ENCODE measurements at regions not wholly inside any gene's neighbourhood (a gene's known extent, or its start where the extent isn't known, plus 50 kb on each side); places are given as distances from the start of the nearest gene placed in this dataset.
A peak's percentile ranks its signal among the peaks of the same experiment; 100 is the strongest.
"Not testable (repeated sequence)": the region's sequence is repeated elsewhere in the genome, so short reads cannot be mapped to it uniquely, and the experiment has no call there.

DNA sequence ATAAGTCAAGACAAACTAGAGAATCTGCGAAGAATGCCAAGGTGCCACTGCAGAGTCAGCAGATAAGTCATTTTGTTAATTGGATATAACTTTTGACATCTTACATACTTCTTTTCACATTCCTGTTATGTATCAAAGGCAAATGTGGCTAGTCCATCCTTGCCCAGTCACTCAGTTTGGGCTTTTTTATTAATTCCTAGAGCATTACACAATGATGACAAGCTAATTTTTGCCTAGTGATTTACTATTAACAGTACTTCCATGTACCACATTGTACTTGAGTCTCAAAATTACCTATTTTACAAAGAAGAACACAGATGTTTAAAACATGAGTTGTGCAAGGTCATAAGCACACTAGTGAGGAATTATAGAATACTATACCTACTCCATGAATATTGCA, 680.8 kb downstream of the DNAH5 start:
- DNase-seq (no peak), ATAC-seq (no peak)
- intact Hi-C loops (cut with DNase I), result no loop called here

DNA sequence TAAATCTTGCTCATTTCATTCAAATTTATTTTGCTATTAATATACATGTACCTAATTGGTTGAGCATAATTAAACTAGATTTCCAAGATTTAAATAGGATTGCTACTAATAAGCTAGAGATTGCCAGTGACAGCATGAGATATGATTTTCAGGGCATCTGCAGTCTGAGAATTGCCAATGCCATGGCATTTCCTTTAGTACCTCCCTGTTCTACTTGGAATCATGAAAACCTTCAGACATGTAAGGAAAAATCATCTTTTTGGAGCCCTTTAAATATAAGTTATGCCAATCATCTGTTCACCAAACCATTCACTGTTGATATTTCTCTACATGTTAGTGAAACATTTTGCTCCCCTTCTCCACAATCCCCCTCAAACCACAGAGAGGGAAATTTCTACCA, 691.4 kb downstream of the DNAH5 start:
- intact Hi-C loops (cut with DNase I), result no loop called here
- no peak for DNase-seq
- no peak for ATAC-seq

DNA sequence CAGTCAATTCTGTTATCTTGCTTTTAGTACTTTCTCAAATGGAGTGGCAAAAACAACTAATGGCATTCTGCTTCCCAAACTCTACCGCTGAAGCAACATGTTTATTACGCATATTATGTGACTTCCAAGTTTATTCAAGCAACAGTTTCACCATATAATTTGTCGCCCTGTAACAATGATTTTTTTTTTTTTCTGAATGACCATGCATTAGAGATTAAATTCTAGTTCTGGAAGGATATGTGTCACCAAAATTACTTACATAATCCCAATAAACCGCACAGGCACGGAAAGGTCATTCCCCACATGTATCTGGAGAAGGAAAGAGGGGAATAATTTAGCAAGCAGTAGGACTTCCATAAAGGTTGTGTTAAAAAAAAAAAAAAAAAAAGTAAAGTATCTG, 691.8 kb downstream of the DNAH5 start:
- intact Hi-C loops (cut with DNase I), result no loop called here
- DNase-seq (no peak), ATAC-seq (no peak)

DNA sequence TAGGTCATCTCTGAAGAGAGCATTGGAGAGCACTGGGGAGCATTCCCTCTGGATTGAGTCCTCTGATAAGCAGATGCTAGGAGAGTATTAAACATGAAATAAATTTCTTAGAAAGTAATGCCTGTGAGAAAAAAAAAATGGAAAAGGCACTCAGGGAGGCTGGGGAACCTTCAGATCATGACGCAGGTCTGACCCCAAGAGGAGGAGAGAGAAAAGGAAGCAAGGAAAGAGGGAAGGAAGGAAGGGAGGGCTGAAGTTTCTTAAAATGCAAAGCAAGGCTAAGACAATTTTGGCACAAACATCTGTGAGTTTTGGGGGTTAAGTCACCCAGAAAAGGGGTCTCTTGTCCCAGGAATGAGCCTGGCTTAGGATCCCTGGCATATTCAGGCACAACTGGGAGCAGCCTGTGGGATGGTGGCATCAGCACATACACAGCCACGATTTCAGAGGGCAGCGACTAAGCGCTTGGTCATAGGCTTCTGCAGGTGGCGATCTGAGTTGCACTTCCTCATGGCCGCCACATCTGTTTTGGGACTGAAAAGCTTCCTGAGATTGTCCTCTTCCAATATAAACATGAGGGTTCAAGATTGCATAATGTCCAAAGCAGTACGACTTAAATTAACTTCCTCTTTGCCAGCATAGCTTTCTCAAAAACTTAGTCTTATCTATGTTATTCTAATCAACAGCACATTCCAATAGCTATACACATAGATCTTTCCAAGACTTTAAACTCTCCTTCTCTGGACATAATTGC, 692.7 kb downstream of the DNAH5 start:
- peak; percentile 23 to 72 for ATAC-seq
- peak; percentile 25 for DNase-seq
- intact Hi-C loops (cut with DNase I), result no loop called here

DNA sequence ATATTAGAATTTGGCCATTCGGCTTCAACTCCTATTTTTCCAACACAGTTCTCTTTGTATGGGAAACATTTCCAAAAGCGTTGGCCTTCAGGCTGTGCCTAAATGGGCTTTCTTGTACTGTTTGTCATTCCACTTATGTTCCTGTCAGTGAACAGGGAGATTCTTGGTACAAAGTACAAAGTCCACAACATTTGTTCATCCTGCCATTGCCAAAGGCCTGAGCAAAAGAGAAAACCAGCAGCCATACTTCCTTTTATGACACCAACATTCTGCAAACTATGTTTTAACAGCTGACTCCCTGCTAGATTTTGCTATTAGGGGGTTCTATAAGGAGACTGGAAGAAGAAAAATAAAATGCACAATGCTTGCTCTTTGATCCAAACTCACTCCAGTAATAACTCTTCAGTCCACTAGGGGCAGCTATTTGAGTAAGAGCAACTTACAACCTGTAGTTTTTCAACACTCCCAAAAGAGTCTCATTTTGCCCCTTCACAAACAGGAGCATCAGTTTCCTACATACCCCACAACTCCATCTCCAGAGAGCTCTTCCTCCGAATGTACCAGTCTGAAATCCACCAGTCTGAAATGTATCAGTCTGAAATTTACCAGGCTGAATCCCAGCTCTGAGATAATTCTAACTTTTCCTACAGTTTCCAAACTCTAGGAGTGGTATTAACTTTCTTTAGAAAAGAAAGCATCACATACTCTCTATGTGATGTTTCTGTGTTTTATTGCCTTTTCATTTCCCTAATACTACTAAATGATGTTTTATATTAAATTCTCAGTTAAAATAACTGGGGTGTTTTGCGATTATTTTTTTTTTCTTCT, 693.8 kb downstream of the DNAH5 start:
- intact Hi-C loops (cut with DNase I), result no loop called here
- ATAC-seq (no peak), DNase-seq (no peak)

DNA sequence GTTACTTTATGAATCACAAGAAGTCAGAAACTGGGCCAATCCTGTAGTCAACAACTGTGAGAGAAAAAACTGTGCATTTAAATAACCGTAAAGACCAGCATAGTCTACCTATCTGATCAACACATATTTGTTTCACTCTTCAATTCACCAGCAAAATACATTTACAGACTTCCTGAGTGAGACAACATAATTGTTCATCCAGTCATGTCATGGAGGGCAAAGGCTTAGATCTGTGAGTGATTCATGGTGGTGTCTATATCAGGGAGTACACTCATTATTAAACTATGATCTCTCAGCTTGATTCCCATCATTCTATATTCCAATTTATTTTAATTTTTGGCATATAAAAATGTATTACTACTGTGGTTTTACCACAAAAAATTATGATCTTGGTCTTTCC, 694.6 kb downstream of the DNAH5 start:
- intact Hi-C loops (cut with DNase I), result no loop called here

DNA sequence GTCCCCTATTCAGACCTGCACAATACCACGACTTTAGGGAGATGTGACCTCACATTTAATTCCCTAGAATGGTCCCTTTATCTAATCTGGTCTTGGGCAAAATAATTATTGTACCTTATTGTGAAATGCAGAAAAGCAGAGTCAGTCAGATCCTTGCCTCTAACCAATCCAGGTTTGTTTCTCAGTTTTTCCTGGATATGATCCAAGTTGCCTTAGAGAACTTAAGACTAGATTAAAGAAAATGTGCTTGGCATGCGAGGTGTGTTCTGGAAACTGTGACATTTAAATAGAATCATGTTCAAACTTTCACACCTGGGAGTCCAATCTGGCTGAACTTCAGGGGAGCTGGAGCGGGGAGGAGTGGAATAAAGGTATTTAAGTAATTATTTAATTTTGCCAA, 696.2 kb downstream of the DNAH5 start:
- DNase-seq (no peak), ATAC-seq (peak in 1 of 2 donors; percentile 48)

More for the DNA sequence above, 694.6 kb downstream of the DNAH5 start:
- ATAC-seq (no peak), DNase-seq (no peak)

DNA sequence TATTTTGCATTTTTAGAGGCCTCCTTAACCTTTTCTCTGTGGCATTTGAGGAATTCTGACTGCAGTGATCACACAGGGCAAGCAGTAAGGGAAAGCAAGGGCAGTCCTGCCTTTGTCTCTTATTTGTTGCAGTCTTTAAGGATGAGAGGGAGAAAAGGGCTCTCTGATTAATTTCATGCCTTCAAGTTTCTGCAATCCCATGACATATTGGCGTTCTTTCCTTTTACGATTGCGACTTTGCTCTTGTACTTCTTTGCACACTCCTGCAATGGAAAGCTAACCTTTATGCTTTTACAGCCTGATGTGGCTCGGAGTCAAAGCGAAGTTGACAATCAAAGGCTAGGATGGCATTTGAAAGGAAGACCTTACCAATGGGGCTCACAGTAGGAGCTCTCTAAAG, 698.4 kb downstream of the DNAH5 start:
- no peak for ATAC-seq
- intact Hi-C loops (cut with DNase I), result no loop called here
- DNase-seq, result no peak

More for the DNA sequence above, 696.2 kb downstream of the DNAH5 start:
- intact Hi-C loops (cut with DNase I), result no loop called here

DNA sequence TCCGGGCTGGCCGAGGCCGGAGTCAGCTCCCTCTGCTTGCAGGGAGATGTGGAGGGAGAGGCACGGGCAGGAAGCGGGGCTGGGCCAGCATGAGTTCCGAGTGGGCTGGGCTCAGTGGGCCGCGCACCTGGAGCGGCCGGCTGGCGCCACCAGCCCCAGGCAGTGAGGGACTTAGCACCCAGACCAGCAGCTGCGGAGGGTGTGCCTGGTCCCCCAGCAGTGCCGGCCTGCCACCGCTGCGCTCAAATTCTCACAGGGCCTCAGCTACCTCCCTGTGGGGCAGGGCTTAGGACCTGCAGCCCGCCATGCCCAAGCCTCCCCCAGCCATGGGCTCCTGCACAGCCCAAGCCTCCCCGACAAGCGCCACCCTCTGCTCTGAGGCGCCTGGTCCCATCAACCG, 700.3 kb downstream of the DNAH5 start:
- DNase-seq, result no peak
- intact Hi-C loops (cut with DNase I), result no loop called here
- ATAC-seq, result no peak

DNA sequence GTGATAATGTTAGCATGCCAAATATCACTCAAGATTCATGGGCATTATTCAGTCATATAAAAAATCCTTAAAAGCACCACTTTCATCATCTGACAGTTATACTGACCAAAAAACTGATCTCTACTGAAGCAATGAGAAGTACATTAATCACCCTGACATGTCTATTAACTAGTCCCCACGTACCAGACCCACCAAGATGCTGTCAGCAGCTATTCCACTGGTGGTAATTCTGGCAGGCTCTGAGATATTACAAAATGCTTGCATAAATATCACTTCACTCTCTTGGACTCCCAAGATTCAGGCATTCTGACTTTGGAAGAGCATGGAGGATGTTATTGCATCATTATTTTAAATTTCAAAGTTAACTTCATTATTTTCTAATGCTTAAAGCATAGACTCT, 717.0 kb downstream of the DNAH5 start:
- intact Hi-C loops (cut with DNase I), result no loop called here
- peak in 1 of 2 donors; percentile 89 for ATAC-seq
- DNase-seq, result no peak

DNA sequence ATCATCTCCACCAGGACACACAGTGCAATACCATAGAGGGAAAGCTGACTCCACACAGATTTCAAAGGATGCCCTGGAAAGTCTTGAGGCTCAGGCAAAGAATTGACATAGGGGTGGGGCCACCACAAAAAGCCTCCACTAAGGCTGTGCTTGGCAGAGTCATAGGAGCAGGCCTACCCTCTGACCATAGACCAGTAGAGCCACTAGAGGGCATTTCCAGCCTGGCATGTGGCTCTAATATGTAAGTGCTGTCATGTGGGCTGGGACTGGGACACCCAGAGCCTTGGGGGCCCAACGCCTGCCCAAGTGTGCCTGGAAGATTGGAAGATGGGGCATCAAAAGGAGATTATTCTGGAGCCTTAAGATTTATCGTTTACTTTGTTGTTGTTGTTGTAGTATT, 726.0 kb downstream of the DNAH5 start:
- intact Hi-C loops (cut with DNase I), result no loop called here
- DNase-seq (no peak), ATAC-seq (no peak)

DNA sequence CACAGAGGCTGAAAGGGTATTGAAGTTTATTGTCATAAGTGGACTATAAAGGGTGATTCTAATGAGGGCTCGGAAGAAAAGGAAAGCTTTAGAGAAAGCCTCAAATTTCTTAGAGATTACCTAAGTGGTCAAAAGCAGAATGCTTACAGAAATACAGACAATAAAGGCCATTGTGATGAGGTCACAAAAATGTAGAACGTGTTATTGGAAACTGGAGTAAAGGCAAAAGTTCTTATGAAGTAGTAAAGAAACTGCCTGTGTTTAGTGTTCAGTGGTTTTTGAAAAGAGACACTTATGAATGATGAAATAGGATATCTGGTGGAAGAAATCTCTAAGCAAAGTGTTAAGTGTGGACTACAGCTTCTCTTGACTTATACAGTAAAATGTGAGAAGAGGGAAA, 726.9 kb downstream of the DNAH5 start:
- DNase-seq (no peak), ATAC-seq (no peak)
- intact Hi-C loops (cut with DNase I), result no loop called here

DNA sequence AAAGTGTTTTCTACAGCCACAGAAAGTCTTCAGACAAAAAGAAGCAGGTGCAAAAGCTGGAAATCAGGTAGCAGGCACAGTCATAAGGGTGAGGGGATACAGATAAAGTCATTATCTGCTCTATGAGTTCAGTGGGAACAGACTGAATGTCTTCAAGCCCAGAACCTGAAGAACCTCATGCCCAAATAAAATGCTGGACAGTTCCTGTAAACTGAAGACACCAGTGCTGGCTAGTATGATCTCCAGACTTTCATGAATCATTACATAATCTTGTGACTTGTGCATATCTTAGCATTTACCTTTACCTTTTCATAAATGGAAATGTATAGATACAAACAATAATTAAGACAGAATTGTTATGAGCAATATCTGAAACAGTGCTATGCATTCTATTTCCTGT, 728.7 kb downstream of the DNAH5 start:
- intact Hi-C loops (cut with DNase I), result no loop called here
- DNase-seq, result no peak
- ATAC-seq, result no peak

DNA sequence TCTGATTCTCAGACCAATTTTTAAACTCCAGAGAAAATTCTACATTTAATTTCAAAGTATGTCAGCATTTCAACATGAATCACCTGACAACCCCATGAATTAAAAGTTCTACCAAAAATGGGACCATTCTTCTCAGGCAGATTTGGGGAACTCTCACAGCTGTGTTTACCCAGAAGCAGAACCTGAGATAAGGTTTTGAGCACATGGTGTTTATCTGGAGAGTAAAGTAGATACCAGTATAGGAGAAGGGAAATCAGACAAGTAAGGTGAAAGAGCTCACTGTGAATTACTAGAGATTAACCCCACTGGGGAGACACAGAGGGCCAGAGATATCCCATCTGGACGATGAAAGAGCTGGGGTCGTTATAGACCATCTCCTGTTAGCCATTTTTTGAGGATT, 729.1 kb downstream of the DNAH5 start:
- intact Hi-C loops (cut with DNase I), result no loop called here
- ATAC-seq (no peak), DNase-seq (no peak)

DNA sequence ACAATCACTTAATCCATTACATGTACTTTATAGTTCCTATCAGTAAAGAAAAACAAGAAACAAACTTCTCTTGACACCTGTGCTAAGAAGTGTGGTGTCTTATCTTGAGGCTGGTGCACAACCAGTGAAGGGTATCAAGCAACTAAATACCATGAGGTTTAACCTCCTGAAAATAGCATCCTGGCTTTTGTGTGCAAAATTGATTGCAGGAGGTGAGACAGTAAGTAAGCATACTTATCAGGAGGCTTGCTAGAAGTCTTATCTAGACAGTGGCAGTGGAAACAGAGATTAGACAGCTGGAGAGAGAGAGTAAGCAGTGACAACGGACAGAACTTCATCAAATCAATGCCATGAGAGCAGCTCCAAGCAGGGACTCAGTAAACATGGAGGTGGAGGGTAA, 730.3 kb downstream of the DNAH5 start:
- intact Hi-C loops (cut with DNase I), result no loop called here
- DNase-seq (no peak), ATAC-seq (no peak)

DNA sequence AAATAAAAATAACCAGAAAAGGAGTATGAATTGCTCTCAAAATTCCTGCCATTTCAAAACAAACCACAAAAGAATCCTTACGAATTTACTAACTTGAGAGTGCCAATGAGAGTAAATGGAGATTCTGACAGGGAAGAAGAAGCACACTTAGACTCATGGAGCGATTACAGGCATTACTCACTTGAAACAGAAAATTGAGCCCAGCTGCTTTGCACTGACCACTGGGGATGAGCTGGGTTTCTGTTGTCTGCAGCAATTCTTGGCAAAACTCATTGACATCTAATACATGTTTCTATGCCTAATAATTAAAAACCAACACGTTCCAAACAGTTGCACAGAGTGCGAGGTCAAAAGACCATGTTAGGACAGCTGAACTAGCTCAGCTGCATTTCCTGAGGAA, 731.6 kb downstream of the DNAH5 start:
- intact Hi-C loops (cut with DNase I), result no loop called here
- ATAC-seq (peak in 1 of 2 donors; percentile 44), DNase-seq (no peak)

DNA sequence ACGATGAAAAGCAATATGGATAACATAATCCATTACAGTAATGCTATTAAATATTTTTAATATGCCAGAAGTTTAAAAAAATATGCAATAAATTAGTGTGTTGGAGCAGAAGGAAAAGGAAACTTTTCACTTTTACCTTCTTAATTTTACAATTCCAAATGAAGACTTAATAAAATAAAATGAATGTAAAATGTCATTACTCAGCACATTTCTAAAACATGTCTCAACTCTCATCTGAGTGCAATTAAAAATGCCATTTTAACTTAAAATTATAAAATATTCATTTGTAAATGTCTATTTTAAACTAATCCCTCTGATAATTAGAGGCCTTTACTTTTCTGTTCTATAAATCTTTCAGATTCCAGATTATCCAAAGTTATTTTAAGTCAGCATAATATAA, 733.4 kb downstream of the DNAH5 start:
- ATAC-seq, result no peak

DNA sequence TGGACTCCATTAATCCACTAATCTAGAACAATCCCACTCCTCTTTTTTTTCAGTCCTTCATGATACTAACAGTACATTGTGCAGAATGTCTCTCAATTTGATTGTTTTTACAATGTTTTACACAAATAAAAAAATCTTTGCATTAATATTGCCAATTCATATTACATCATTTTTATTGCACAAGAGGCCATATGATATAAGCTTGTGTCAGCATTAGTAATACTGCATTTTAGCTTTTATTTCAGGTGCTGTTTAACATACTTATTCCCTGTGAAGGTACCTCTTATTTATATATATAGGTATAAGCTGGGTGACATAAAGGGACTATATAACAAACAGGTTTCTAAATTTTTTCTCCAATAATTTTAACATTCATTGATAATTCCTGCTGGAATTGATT, 737.4 kb downstream of the DNAH5 start:
- intact Hi-C loops (cut with DNase I), result no loop called here
- DNase-seq (no peak), ATAC-seq (no peak)

More for the DNA sequence above, 733.4 kb downstream of the DNAH5 start:
- DNase-seq, result no peak
- intact Hi-C loops (cut with DNase I), result no loop called here

DNA sequence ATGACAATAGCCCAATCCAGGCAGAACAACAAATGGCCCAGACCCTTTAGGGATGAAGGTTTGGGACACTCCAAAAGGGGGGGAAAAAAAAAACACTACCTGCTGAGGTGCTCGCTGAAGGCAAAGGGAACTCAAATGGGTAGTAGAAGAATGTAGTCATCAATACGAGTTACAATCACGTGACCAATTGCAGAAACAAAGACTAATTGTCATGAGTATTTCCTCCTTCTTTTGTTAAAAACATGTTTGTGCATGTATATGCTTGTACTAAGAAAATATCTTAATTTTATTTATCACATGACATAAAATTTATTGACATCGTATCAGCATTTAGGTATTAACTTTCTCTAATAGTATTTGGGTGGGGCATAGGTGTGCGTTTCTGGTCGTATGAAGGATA, 743.5 kb downstream of the DNAH5 start:
- no peak for ATAC-seq
- DNase-seq, result no peak
- intact Hi-C loops (cut with DNase I), result no loop called here

DNA sequence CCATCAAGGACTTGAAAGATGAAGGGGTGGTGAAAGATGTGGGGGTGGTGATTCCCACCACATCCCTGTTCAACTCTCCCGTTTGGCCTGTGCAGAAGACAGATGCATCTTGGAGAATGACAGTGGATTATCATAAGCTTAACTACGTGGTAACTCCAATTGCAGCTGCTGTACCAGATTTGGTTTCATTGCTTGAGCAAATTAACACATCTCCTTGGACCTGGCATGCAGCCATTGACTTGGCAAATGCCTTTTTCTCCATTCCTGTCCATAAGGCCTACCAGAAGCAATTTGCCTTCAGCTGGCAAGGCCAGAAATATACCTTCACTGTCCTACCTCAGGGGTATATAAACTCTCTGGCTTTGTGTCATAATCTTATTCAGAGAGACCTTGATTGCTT, 746.3 kb downstream of the DNAH5 start:
- intact Hi-C loops (cut with DNase I); DNase-seq; ATAC-seq: not testable (repeated sequence)

DNA sequence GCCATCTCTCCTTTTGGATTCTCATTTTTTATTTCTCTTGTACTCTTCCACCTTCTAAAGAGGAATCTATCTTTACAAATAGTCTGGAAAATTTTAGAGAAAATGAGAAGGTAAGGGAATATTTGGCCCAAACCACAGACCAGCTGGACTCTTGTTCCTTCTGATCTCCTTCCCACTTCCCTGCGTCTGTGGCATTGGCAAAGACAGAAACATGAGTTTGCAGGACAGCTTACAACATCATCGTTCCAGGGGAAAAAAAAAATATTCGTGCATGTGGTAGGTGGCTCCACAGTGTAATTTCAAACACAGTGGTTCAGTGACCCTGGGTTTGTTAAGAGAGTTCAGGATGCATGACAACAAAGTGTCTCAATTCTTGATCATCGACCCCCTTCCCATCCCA, 755.0 kb downstream of the DNAH5 start:
- intact Hi-C loops (cut with DNase I), result no loop called here
- DNase-seq (no peak), ATAC-seq (no peak)
